Activated T-helper 9 cell treated with anti-CD3 and anti-CD28 coated beads, Interleukin-2, amount 50 U/mL, for 16 hours (primary cell): ENCODE measurements at regions not wholly inside any gene's neighbourhood (a gene's known extent, or its start where the extent isn't known, plus 50 kb on each side); places are given as distances from the start of the nearest gene placed in this dataset.

Experiments
- DNase-seq: peaks from one replicate; pipeline ENCODE4 v3.0.0-alpha.2; 2020; ENCODE audit warnings: low read depth

GRCh38 chr20:24334830-24335229 is 134.6 kb upstream of the SYNDIG1 start:
- DNase-seq = no peak

- no peak for DNase-seq
These were observed 136.5 kb upstream of the SYNDIG1 start for GRCh38 chr20:24332956-24333355.

GRCh38 chr20:24331939-24332338 is 137.5 kb upstream of the SYNDIG1 start:
- DNase-seq = no peak

DNA sequence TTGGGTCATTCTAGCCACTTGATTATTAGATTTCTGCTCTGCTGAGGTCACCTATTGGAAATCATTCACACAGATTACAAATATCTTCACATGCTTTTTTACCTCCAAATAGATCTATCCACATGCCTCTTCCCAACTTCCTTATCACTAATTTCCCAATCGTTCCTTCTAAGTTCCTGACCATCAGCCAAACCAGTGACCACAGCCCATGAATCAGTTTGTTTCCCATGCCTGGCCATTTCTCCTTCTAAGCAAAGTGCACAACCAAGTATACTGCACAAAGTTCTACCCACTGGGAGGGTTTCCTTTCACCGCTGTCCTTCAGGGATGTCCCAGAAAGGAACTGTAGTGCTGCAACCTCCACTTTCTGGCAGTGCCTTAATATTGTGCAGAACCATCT is 140.5 kb upstream of the SYNDIG1 start:
- DNase-seq = no peak

- DNase-seq = no peak
These were observed 147.5 kb upstream of the SYNDIG1 start for GRCh38 chr20:24321973-24322372.

- no peak for DNase-seq
These were observed 150.7 kb upstream of the SYNDIG1 start for GRCh38 chr20:24318569-24319352.

GRCh38 chr20:24317224-24317623 is 152.2 kb upstream of the SYNDIG1 start:
- DNase-seq = no peak

DNA sequence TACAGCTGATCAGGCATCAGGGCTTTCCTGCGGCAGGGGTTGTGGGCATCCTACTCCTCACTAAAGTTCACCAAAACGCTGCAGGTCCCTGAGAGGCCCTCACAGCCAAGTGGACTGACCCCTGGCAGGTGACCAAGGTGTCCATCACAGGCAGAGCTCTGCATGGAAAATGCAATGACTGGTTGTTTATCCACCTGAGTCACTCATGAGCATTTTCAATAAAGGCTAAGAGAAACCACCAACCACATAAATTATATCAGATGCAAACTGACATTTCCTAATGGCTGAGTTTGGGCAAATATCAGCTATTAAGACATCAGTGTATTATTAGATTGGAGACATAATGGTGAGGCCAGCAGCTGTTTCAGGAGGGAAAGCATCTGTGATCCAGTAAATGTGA is 152.7 kb upstream of the SYNDIG1 start:
- no peak for DNase-seq

- no peak for DNase-seq
These were observed 155.4 kb upstream of the SYNDIG1 start for GRCh38 chr20:24314053-24314452.

DNA sequence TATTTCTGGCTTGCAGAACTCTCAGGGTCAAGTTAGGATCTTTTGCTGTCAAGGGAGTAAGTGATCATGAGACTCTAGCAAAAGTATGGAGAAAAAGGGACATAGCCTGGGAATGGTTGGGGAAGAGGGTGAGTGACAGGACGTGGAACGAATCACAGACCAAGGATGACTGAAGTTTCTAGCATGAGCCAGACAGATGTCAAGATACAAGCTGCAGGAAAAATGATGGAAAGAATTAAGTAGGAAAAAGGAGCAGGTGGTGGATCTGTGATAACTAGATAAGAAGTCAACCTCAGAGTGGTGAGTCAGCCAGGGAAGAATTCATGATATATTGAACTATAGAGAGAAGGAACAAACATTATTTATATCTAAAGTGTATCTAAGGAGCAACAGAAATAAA is 159.8 kb upstream of the SYNDIG1 start:
- no peak for DNase-seq

DNA sequence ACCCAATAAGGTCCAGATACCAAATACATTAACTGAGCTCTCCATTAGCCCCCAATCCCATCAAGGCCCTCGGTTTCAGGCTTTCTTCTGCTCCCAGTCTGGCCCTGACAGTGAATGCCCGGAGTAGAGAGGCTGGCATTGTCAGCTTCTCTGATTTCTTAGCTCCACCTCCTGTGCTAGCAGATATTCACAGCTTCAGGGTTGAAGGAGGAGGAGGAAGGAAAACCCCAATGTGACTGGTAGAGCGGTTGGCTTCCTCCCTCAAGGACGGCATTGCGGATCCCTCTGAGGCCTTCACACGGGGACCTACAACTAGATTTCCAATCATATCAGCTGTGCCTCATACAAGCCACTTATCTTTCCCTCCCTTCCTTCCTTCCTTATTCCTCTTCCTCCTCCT is 164.1 kb upstream of the SYNDIG1 start:
- no peak for DNase-seq

GRCh38 chr20:24304291-24304690 is 165.1 kb upstream of the SYNDIG1 start:
- DNase-seq = no peak

DNA sequence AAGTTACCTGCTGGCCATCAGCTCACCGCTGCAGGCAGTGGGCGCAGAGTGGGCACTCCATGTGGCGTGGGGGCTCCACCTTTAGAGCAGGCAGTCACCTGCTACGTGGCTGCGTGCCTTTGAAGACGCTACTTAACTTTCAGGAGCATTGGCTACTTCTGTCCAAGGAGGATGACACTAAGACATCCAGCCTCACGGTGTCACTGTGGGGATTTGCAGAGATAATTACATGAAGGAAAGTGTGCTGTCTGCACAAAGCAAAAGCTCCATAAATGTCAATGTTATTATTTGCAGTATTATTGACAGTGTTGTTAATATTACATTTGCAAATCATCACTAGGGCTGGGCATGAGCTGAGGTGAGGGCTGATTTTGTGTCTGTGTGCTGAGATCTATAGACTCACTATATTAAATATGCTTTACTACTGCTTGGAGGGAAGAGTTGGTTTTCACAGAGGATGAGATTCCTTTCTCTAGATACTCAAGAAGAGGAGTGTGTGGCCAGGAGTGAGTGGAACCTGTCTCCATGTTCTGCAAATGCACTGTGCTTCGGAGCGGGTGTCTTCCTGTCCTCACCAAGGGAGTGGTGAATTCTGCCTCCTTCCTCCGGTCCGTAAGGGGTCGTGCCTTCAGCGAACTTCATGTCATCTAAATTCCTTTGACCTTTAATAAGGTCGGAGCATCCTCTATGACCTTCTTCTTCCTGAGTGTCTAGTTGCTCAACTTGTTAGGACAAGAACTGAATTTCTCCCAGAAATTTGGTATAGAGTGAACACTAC is 165.8 kb upstream of the SYNDIG1 start:
- DNase-seq = no peak

GRCh38 chr20:24297993-24298392 is 171.4 kb upstream of the SYNDIG1 start:
- no peak for DNase-seq

GRCh38 chr20:24296477-24297261 is 172.8 kb upstream of the SYNDIG1 start:
- DNase-seq = no peak

GRCh38 chr20:24291014-24291413 is 178.4 kb upstream of the SYNDIG1 start:
- no peak for DNase-seq

DNA sequence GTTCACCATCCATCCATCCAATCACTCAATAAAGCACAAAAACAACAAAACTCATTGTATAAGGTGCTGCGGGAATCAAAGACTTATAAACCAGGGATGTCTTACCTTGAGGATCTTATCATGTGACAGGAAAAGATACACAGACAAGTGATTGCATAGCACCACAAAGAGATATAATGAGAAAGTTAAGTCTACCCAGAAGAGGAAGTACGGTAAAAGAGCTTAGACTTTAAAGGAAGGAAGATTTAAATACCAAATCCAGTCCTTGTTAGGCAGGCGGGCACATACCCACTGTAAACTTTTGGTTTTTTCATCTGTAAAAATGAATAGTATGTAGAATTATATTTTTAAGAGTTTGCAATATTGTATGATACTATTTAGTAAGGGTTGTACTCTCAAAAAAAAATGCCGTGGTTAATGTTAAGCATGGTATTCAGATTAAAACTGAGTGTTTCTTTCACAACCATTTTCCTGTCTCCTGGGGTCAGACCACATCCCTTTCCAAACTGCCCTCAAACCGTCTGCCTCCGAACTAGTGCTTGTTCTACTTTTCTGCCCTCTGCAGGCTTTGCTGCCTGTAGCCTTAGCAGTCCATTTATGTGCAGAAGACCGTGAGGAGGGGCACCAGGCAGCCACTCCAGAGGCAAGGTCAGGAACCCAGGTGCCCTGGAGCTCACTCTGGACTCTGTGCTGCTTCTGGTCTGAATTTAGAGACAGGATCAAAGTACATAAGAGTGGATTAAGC is 179.5 kb upstream of the SYNDIG1 start:
- DNase-seq = no peak

DNA sequence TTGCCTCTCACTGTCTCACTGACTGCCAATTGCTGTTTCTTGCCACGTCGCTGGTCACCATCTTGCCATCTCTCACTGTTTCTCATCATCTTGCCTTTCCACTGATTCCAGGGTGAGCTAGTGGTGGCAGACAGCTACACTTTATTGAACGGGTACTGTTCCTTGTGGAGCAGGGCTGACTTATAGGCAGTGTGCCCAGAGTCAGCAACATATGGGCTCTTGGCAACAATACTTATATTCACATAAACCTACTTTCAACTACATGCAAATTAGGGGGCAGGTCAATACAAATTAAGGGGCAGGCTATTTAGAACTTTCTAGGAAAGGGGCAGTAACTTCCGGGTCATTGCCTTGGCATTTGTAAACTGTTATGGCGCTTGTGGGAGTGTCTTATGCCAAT is 186.2 kb upstream of the SYNDIG1 start:
- no peak for DNase-seq

GRCh38 chr20:24277196-24277595 is 192.2 kb upstream of the SYNDIG1 start:
- no peak for DNase-seq

GRCh38 chr20:24275946-24276705 is 193.3 kb upstream of the SYNDIG1 start:
- DNase-seq = no peak

DNA sequence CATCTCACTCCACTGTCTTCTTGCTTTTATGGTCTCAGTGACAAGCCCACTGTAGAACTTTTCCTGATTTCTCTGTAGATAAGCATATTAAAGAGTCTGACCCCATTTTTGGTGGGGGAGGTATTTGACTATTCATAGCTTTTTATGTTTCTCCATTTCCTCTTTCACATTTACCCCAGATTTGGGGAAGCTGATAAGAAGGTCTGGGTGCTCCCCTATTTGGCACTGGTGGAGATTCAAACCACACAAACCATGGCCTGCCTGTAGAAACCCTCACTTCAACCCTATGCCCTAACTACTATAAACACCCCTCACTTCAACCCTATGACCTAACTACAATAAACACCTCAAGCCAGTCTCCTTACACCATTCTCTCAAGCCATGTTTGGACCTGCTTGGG is 196.2 kb upstream of the SYNDIG1 start:
- no peak for DNase-seq
